HFFc6 (cell line): ENCODE measurements at regions not wholly inside any gene's neighbourhood (a gene's known extent, or its start where the extent isn't known, plus 50 kb on each side); places are given as distances from the start of the nearest gene placed in this dataset.

Experiments used
- DNase-seq: peaks from one replicate; pipeline ENCODE4 v3.0.0-alpha.2; 2018
- H3K27ac Mint-ChIP-seq: 2 replicates; pipeline ENCODE4 v1.8.0; 2020; ENCODE audit warnings: mild to moderate bottlenecking, mixed read lengths
- H3K27me3 Mint-ChIP-seq: 2 replicates; pipeline ENCODE4 v1.8.0; 2021; ENCODE audit warnings: mild to moderate bottlenecking, moderate library complexity, mixed read lengths; ENCODE audit not compliant: insufficient read depth
- H3K36me3 Mint-ChIP-seq: 2 replicates; pipeline ENCODE4 v1.8.0; 2021; ENCODE audit warnings: low read depth, mixed read lengths
- H3K4me1 Mint-ChIP-seq: 2 replicates; pipeline ENCODE4 v1.8.0; 2020; ENCODE audit warnings: low read depth, mixed read lengths
- H3K4me3 Mint-ChIP-seq: 2 replicates; pipeline ENCODE4 v1.8.0; 2020; ENCODE audit warnings: mild to moderate bottlenecking, moderate library complexity, mixed read lengths
- H3K9me3 Mint-ChIP-seq: 2 replicates; pipeline ENCODE4 v1.8.0; 2020; ENCODE audit warnings: mild to moderate bottlenecking, mixed read lengths
- CTCF ChIP-seq: fragments of 200-600 bp; sonication (generic); IDR thresholded peaks from 2 replicates; pipeline ENCODE4 v1.5.0; 2021; ENCODE audit warnings: antibody characterized with exemption, mild to moderate bottlenecking

- no peak overlapping the region for H3K4me3 Mint-ChIP-seq
- peaks cover 42% of the 10 kb centered on the region for H3K4me1 Mint-ChIP-seq
- DNase-seq = no peak
- no peak overlapping the region for H3K27ac Mint-ChIP-seq
- no peak for TF ChIP-seq CTCF
- H3K36me3 Mint-ChIP-seq = no peaks in the 10 kb centered on the region
- no peaks in the 10 kb centered on the region for H3K27me3 Mint-ChIP-seq
- no peaks in the 10 kb centered on the region for H3K9me3 Mint-ChIP-seq
Observed at GRCh38 chr15:39333393-39333792, 247.5 kb upstream of the THBS1 start.

DNA sequence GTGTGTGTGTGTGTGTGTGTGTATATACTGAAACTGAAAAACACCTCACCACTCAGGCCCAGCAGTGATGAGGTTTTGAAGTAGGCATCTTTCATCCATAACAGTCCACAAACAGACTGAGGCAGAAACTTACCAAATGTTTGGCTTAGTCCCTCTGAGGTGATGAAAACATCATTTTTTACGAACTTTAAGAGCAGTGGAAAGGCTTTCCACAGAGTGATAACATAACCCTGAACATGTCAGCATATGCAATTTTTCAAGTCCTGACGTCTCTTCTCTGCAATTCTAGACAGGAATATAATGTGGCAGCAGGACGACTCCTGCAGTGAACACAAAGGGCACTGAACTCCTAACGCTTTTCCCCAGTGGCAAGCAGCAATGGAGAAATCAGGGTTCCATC is 247.0 kb upstream of the THBS1 start:
- Mint-ChIP-seq H3K27me3 (no peaks in the 10 kb centered on the region), H3K27ac (no peak overlapping the region), H3K36me3 (no peaks in the 10 kb centered on the region), H3K9me3 (no peaks in the 10 kb centered on the region), H3K4me3 (no peak overlapping the region), H3K4me1 (peaks cover 42% of the 10 kb centered on the region)
- no peak for DNase-seq
- no peak for TF ChIP-seq CTCF

DNA sequence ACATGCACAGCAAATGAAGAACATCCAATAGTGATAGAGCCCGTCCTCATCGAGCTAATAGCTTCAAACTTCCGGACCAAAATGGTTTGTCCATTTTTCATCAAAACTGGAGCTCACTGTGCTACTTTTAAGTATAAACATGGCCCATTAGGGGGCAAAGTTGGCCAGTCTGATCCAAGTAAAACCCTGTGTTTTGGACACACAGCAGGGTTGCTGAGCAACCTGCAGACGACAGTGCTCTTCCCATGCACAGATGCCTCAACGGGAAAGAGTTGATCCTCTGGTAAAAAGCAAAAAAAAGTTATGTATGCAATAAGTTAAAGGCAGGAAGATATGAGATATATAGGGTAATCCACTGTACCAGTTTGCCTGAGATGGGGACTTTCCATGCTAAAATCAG is 244.0 kb upstream of the THBS1 start:
- H3K9me3 Mint-ChIP-seq = peaks cover 3% of the 10 kb centered on the region
- no peak overlapping the region for H3K27ac Mint-ChIP-seq
- no peak for DNase-seq
- TF ChIP-seq CTCF = no peak
- peaks cover 30% of the 10 kb centered on the region for H3K4me1 Mint-ChIP-seq
- no peak overlapping the region for H3K4me3 Mint-ChIP-seq
- H3K27me3 Mint-ChIP-seq = no peaks in the 10 kb centered on the region; the same call in 1 of the 2 replicates
- H3K36me3 Mint-ChIP-seq = peaks cover 4% of the 10 kb centered on the region; the same call in 1 of the 2 replicates

DNA sequence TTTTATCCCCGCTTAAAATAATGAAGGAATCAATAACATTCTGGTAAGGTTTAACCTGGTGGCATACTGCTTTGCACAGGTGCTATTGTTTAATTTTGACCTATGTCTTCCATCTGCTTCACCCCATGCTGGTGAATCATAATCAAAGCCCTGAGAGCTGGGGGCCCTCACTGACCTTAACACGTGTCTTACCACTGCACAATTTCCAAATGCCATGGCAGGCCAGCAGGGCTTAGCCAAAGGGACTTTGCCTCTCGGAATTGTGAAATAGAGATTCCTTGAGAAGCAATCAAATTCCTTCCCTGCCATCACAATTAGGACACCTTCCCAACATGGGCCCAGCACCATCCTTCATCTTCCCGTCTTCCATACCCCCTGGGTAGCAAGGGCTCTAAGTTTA is 242.6 kb upstream of the THBS1 start:
- H3K27ac Mint-ChIP-seq = no peak overlapping the region
- H3K36me3 Mint-ChIP-seq = peaks cover 15% of the 10 kb centered on the region
- TF ChIP-seq CTCF = no peak
- peaks cover 14% of the 10 kb centered on the region for H3K9me3 Mint-ChIP-seq
- no peak overlapping the region for H3K4me3 Mint-ChIP-seq
- peaks cover 17% of the 10 kb centered on the region for H3K4me1 Mint-ChIP-seq
- H3K27me3 Mint-ChIP-seq = no peaks in the 10 kb centered on the region; the same call in 1 of the 2 replicates
- DNase-seq = no peak

- peaks cover 24% of the 10 kb centered on the region for H3K36me3 Mint-ChIP-seq
- DNase-seq = no peak
- H3K27ac Mint-ChIP-seq = no peak overlapping the region
- H3K27me3 Mint-ChIP-seq = no peaks in the 10 kb centered on the region; the same call in 1 of the 2 replicates
- no peak for TF ChIP-seq CTCF
- peaks cover 25% of the 10 kb centered on the region for H3K9me3 Mint-ChIP-seq
- no peak overlapping the region for H3K4me3 Mint-ChIP-seq
- H3K4me1 Mint-ChIP-seq = peaks cover 18% of the 10 kb centered on the region
Observed at GRCh38 chr15:39340903-39341645, 239.8 kb upstream of the THBS1 start.
